Smooth muscle cell (in vitro differentiated cells): ENCODE measurements at regions not wholly inside any gene's neighbourhood (a gene's known extent, or its start where the extent isn't known, plus 50 kb on each side); places are given as distances from the start of the nearest gene placed in this dataset.

ENCODE experiments used
- DNase-seq: peaks from one replicate; lab custom pipeline; 2025; ENCODE audit not compliant: unreplicated experiment; lab: John Stamatoyannopoulos, UW
- H2AFZ ChIP-seq: fragments of 200-600 bp; sonication (generic); 2 replicates; pipeline ENCODE4 v1.6.0; 2016; ENCODE audit warnings: antibody characterized with exemption, low read depth, mild to moderate bottlenecking
- H3F3A ChIP-seq: fragments of 200-600 bp; sonication (generic); 2 replicates; pipeline ENCODE4 v1.6.0; 2017; ENCODE audit warnings: antibody characterized with exemption, low read depth
- H3K27ac ChIP-seq: fragments of 200-600 bp; sonication (generic); 2 replicates; pipeline ENCODE4 v1.5.1; 2016; ENCODE audit warnings: low read depth, mild to moderate bottlenecking
- H3K27me3 ChIP-seq: fragments of 200-600 bp; sonication (generic); 2 replicates; pipeline ENCODE4 v1.6.1; 2016; ENCODE audit warnings: low read depth, mild to moderate bottlenecking
- H3K36me3 ChIP-seq: fragments of 200-600 bp; sonication (generic); 2 replicates; pipeline ENCODE4 v1.5.1; 2016; ENCODE audit warnings: low read depth
- H3K4me1 ChIP-seq: fragments of 200-600 bp; sonication (generic); 2 replicates; pipeline ENCODE4 v1.5.1; 2016; ENCODE audit warnings: low read depth
- H3K4me2 ChIP-seq: fragments of 200-600 bp; sonication (generic); 2 replicates; pipeline ENCODE4 v1.6.0; 2016; ENCODE audit warnings: mild to moderate bottlenecking
- H3K4me3 ChIP-seq: fragments of 200-600 bp; sonication (generic); 2 replicates; pipeline ENCODE4 v1.5.1; 2016; ENCODE audit warnings: mild to moderate bottlenecking
- H3K79me2 ChIP-seq: fragments of 200-600 bp; sonication (generic); 2 replicates; pipeline ENCODE4 v1.6.0; 2016; ENCODE audit warnings: low read depth, mild to moderate bottlenecking
- H3K9ac ChIP-seq: fragments of 200-600 bp; sonication (generic); 2 replicates; pipeline ENCODE4 v1.6.0; 2016; ENCODE audit warnings: low read depth
- H3K9me3 ChIP-seq: fragments of 200-600 bp; sonication (generic); replicated peaks from 2 replicates; pipeline ENCODE4 v1.5.1; 2016; ENCODE audit warnings: low read depth
- H4K20me1 ChIP-seq: fragments of 200-600 bp; sonication (generic); 2 replicates; pipeline ENCODE4 v1.6.0; 2016; ENCODE audit warnings: low read depth
- WGBS: methylation state at CpG from one replicate; pipeline ENCODE4 v1.1.7; 2016; ENCODE audit warnings: low lambda C conversion rate; 5-methylcytosine and 5-hydroxymethylcytosine counted together
- TF ChIP-seq, protein P1 (sequence below): fragments of 200-600 bp; sonication (generic); IDR thresholded peaks from 2 replicates; pipeline ENCODE4 v1.5.1; 2017; ENCODE audit warnings: borderline replicate concordance, mild to moderate bottlenecking, antibody characterized with exemption; ENCODE audit not compliant: insufficient read depth, poor library complexity, severe bottlenecking

DNA sequence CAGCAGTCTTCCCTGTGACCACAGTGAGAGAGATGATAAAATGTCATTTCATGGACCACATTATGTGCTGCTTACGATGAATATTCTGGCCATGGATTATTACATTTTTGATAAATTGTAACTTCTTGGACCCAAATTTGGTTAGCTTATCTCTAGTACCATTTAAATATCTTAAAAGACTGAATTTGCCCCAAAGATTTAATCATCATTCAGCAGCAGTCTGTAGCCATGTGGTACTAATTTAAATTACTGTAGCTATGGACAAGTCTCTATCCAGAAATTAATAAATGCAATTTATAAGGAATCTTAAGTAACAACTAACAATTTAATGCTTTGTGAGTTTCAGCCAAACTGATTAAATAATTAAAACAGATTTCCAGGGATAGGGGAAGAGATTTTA, 644.9 kb upstream of the FANCL start:
- Histone ChIP-seq H3K79me2 (no peaks in the 10 kb centered on the region), H3K9ac (no peak overlapping the region), H3K36me3 (no peaks in the 10 kb centered on the region), H3K9me3 (no peaks in the 10 kb centered on the region), H2AFZ (no peak overlapping the region), H3K4me3 (no peak overlapping the region), H3K4me1 (no peaks in the 10 kb centered on the region), H3K27me3 (no peaks in the 10 kb centered on the region), H3K4me2 (no peak overlapping the region), H3F3A (no peaks in the 10 kb centered on the region), H3K27ac (no peak overlapping the region), H4K20me1 (no peaks in the 10 kb centered on the region)
- TF ChIP-seq, protein P1, sequence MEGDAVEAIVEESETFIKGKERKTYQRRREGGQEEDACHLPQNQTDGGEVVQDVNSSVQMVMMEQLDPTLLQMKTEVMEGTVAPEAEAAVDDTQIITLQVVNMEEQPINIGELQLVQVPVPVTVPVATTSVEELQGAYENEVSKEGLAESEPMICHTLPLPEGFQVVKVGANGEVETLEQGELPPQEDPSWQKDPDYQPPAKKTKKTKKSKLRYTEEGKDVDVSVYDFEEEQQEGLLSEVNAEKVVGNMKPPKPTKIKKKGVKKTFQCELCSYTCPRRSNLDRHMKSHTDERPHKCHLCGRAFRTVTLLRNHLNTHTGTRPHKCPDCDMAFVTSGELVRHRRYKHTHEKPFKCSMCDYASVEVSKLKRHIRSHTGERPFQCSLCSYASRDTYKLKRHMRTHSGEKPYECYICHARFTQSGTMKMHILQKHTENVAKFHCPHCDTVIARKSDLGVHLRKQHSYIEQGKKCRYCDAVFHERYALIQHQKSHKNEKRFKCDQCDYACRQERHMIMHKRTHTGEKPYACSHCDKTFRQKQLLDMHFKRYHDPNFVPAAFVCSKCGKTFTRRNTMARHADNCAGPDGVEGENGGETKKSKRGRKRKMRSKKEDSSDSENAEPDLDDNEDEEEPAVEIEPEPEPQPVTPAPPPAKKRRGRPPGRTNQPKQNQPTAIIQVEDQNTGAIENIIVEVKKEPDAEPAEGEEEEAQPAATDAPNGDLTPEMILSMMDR, result no peak
- WGBS, result 90% methylated on average over 1 of the region's 1 CpG
- DNase-seq, result no peak

DNA sequence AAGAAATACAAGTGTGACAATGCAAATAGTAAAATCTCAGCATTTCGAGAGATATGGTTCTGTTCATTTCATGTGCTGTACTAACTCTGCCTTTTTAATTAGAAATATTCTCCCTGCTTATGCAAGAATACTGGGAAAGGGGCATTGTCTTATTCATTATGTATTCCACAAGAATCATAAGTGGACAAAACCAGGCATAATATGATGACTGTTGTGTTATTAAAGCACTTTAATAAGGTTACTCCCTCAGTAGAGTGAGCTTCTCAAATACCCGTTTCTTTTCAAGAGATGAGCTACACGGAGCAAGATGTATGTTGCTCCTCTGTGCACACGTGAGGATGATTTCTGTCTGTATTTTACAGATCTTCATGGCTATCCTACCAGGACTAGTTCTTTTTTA, 638.7 kb upstream of the FANCL start:
- H3K4me2 ChIP-seq, result no peak overlapping the region
- H3K79me2 ChIP-seq, result no peaks in the 10 kb centered on the region
- DNase-seq, result no peak
- TF ChIP-seq, protein P1, result no peak
- no peak overlapping the region for H3K4me3 ChIP-seq
- no peaks in the 10 kb centered on the region for H3F3A ChIP-seq
- H3K4me1 ChIP-seq, result no peaks in the 10 kb centered on the region
- no peak overlapping the region for H2AFZ ChIP-seq
- no peaks in the 10 kb centered on the region for H3K9me3 ChIP-seq
- no peak overlapping the region for H3K9ac ChIP-seq
- no peaks in the 10 kb centered on the region for H4K20me1 ChIP-seq
- H3K27ac ChIP-seq, result no peak overlapping the region
- no peaks in the 10 kb centered on the region for H3K27me3 ChIP-seq
- H3K36me3 ChIP-seq, result no peaks in the 10 kb centered on the region
- 92% methylated on average over 4 of the region's 4 CpGs for WGBS

DNA sequence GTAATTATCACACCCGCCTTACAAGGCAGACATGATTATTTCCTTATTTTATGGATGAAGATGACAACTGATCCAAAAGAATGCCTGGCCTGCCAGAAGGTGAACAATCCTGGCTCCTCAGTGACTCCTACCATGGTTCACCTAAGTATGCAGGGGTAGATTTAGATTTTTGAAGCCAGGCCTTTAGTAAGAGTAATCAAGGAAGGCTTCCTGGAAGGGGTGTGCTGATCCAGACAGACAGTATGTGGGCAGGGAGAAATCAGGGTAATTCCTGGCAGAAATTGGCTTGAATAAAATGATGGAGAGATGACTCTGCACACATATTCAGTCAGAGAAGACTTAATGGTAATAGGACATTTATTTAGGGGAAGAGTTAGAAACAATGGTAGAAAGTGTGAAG, 637.7 kb upstream of the FANCL start:
- no peaks in the 10 kb centered on the region for H3K27me3 ChIP-seq
- no peaks in the 10 kb centered on the region for H3K9me3 ChIP-seq
- no peaks in the 10 kb centered on the region for H3F3A ChIP-seq
- TF ChIP-seq, protein P1, result no peak
- H3K9ac ChIP-seq, result no peak overlapping the region
- H3K4me1 ChIP-seq, result no peaks in the 10 kb centered on the region
- no peak overlapping the region for H3K4me3 ChIP-seq
- no peak for DNase-seq
- H2AFZ ChIP-seq, result no peak overlapping the region
- H4K20me1 ChIP-seq, result no peaks in the 10 kb centered on the region
- 91% methylated on average over 1 of the region's 1 CpG for WGBS
- no peaks in the 10 kb centered on the region for H3K36me3 ChIP-seq
- H3K79me2 ChIP-seq, result no peaks in the 10 kb centered on the region
- no peak overlapping the region for H3K27ac ChIP-seq
- H3K4me2 ChIP-seq, result no peak overlapping the region

DNA sequence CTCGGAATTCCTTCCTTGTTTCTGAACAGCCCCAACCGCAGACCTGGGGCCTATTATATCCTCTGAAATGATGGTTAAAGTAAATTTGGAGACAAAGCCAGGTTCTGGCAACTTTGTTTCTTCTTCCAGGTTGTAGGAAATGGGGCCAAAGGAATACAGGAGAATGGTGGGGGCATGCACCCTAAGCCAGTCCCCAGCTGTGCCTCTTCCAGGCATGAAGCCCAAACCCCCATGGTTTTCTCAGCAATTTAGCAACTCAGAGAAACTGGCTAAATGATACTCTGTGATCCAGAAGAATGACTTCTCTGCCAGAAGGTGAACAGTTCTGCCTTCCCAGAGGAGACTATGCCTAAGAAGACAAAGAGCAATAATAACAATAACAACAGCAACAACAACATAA, 635.0 kb upstream of the FANCL start:
- H3K4me3 ChIP-seq, result no peak overlapping the region
- H3K27me3 ChIP-seq, result no peaks in the 10 kb centered on the region
- H3K36me3 ChIP-seq, result no peaks in the 10 kb centered on the region
- no peaks in the 10 kb centered on the region for H3K4me1 ChIP-seq
- H3K9ac ChIP-seq, result no peak overlapping the region
- 97% methylated on average over 2 of the region's 2 CpGs for WGBS
- no peaks in the 10 kb centered on the region for H3K79me2 ChIP-seq
- H3K4me2 ChIP-seq, result no peak overlapping the region
- no peaks in the 10 kb centered on the region for H3K9me3 ChIP-seq
- H3K27ac ChIP-seq, result no peak overlapping the region
- no peaks in the 10 kb centered on the region for H3F3A ChIP-seq
- no peaks in the 10 kb centered on the region for H4K20me1 ChIP-seq
- no peak for DNase-seq
- TF ChIP-seq, protein P1, result no peak
- H2AFZ ChIP-seq, result no peak overlapping the region
